HL-60 (cell line): ENCODE measurements at regions not wholly inside any gene's neighbourhood (a gene's known extent, or its start where the extent isn't known, plus 50 kb on each side); places are given as distances from the start of the nearest gene placed in this dataset.

Source experiments
- DNase-seq, 2 experiments: peaks; one replicate each; pipeline ENCODE4 v3.0.0-alpha.2; 2010 to 2020; ENCODE audit warnings: low read depth in 1 of 2, low spot score in 1 of 2
- H3K27ac ChIP-seq: fragments of 250-450 bp; sonication (Bioruptor Pico); replicated peaks from 2 replicates; pipeline ENCODE4 v1.5.1; 2020; ENCODE audit warnings: mild to moderate bottlenecking, moderate library complexity
- H3K27me3 ChIP-seq: fragments of 250-450 bp; sonication (Bioruptor Pico); 2 replicates; pipeline ENCODE4 v1.5.1; 2021; ENCODE audit warnings: mild to moderate bottlenecking, moderate library complexity; ENCODE audit not compliant: insufficient read depth, poor library complexity, severe bottlenecking
- H3K4me3 ChIP-seq: replicated peaks from 2 replicates; pipeline ENCODE4 v1.5.1; 2011; ENCODE audit warnings: mild to moderate bottlenecking, control low read depth, low read length; ENCODE audit not compliant: insufficient read depth
- GABPA ChIP-seq: IDR thresholded peaks from 2 replicates; pipeline ENCODE4 v1.6.1; 2012; ENCODE audit warnings: low read depth
- POLR2AphosphoS5 ChIP-seq: IDR thresholded peaks from 2 replicates; pipeline ENCODE4 v1.6.1; 2012; ENCODE audit warnings: low read depth
- SPI1 ChIP-seq: IDR thresholded peaks from 2 replicates; pipeline ENCODE4 v1.6.1; 2012; ENCODE audit warnings: low read depth, mild to moderate bottlenecking, borderline replicate concordance
- TF ChIP-seq, protein P1 (sequence below): IDR thresholded peaks from one replicate; pipeline ENCODE4 v1.5.1; 2011; ENCODE audit warnings: low read length, control low read depth, inconsistent platforms; ENCODE audit not compliant: insufficient read depth
- TF ChIP-seq, protein P2 (sequence below): IDR thresholded peaks from 2 replicates; pipeline ENCODE4 v1.6.1; 2012; ENCODE audit warnings: low read depth; ENCODE audit not compliant: insufficient replicate concordance

DNA sequence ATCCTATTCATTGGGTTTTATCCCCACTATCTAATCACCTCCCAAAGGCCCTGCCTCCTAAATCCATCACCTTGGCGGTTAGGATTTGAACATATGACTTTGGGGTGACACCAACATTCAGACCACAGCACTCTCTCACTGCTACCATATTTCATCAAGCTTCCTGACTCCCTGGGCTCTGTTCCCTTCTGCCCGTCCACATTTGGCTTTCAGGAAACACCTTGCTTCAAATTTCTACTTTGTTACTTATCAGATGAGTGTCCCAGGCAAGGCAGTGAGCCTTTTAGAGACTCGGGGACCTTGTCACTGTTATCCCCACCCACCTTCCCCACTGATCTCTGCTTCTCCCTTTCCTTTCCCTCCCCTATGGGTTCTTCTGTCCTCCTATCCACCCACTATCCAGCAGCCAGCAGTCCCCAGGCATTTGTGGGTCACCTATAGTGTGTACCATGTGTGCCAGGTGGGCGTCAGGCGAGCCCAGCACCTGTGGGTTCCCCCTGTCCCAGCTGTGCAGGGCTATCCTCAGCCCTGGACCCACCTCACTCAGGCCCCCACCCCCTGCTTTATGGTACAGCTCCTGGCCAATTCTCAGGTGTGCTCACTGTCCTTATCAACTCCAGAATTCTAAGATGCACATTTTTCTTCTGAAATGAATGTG, 230.9 kb downstream of the LOXHD1 start:
- TF ChIP-seq, protein P1, sequence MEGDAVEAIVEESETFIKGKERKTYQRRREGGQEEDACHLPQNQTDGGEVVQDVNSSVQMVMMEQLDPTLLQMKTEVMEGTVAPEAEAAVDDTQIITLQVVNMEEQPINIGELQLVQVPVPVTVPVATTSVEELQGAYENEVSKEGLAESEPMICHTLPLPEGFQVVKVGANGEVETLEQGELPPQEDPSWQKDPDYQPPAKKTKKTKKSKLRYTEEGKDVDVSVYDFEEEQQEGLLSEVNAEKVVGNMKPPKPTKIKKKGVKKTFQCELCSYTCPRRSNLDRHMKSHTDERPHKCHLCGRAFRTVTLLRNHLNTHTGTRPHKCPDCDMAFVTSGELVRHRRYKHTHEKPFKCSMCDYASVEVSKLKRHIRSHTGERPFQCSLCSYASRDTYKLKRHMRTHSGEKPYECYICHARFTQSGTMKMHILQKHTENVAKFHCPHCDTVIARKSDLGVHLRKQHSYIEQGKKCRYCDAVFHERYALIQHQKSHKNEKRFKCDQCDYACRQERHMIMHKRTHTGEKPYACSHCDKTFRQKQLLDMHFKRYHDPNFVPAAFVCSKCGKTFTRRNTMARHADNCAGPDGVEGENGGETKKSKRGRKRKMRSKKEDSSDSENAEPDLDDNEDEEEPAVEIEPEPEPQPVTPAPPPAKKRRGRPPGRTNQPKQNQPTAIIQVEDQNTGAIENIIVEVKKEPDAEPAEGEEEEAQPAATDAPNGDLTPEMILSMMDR = no peak
- TF ChIP-seq, protein P2, sequence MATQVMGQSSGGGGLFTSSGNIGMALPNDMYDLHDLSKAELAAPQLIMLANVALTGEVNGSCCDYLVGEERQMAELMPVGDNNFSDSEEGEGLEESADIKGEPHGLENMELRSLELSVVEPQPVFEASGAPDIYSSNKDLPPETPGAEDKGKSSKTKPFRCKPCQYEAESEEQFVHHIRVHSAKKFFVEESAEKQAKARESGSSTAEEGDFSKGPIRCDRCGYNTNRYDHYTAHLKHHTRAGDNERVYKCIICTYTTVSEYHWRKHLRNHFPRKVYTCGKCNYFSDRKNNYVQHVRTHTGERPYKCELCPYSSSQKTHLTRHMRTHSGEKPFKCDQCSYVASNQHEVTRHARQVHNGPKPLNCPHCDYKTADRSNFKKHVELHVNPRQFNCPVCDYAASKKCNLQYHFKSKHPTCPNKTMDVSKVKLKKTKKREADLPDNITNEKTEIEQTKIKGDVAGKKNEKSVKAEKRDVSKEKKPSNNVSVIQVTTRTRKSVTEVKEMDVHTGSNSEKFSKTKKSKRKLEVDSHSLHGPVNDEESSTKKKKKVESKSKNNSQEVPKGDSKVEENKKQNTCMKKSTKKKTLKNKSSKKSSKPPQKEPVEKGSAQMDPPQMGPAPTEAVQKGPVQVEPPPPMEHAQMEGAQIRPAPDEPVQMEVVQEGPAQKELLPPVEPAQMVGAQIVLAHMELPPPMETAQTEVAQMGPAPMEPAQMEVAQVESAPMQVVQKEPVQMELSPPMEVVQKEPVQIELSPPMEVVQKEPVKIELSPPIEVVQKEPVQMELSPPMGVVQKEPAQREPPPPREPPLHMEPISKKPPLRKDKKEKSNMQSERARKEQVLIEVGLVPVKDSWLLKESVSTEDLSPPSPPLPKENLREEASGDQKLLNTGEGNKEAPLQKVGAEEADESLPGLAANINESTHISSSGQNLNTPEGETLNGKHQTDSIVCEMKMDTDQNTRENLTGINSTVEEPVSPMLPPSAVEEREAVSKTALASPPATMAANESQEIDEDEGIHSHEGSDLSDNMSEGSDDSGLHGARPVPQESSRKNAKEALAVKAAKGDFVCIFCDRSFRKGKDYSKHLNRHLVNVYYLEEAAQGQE = no peak
- no peak for TF ChIP-seq GABPA
- no peak for TF ChIP-seq POLR2AphosphoS5
- no peak for TF ChIP-seq SPI1
- no peak overlapping the region for H3K4me3 ChIP-seq
- no peaks in the 10 kb centered on the region for H3K27me3 ChIP-seq
- H3K27ac ChIP-seq = no peak overlapping the region
- DNase-seq = no peak

DNA sequence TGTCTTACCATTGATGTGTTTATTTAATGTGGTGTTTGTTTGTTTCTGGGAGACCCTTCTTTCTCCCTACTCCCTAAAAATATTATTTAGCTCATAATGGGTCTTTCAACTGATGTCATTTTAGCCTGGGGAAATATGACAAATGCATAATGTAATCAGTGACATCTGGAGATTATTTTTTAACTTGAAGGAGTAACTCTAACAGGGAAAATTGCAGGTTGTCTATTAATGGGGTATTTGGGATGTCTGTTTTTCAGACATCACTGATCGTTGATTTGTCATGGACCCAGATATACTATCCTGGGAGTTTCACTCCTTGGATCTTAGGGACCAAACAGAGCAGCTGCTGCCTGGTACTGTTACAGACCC, 230.4 kb downstream of the LOXHD1 start:
- Histone ChIP-seq H3K4me3 (no peak overlapping the region), H3K27me3 (no peaks in the 10 kb centered on the region), H3K27ac (no peak overlapping the region)
- DNase-seq = no peak
- TF ChIP-seq SPI1 = no peak
- TF ChIP-seq, protein P2 = no peak
- TF ChIP-seq GABPA = no peak
- TF ChIP-seq, protein P1 = no peak
- TF ChIP-seq POLR2AphosphoS5 = no peak
